ENCODE measurements at regions not wholly inside any gene's neighbourhood (a gene's known extent, or its start where the extent isn't known, plus 50 kb on each side); places are given as distances from the start of the nearest gene placed in this dataset.
"Not testable (repeated sequence)": the region's sequence is repeated elsewhere in the genome, so short reads cannot be mapped to it uniquely, and the experiment has no call there.

- not testable (repeated sequence) for DNase-seq (ENCODE audit: low read depth); H3K4me3 ChIP-seq (ENCODE audit: low read depth, low read length)
Measured at GRCh38 chr2:131622874-131623273, 95.2 kb downstream of the CCDC74A start.

- not testable (repeated sequence) for DNase-seq (ENCODE audit: low read depth); H3K4me3 ChIP-seq (ENCODE audit: low read depth, low read length)
Measured at GRCh38 chr2:131626011-131626410, 98.3 kb downstream of the CCDC74A start.

- not testable (repeated sequence) for H3K4me3 ChIP-seq (ENCODE audit: low read depth, low read length); DNase-seq (ENCODE audit: low read depth)
Measured at GRCh38 chr2:131626565-131626964, 98.9 kb downstream of the CCDC74A start.

GRCh38 chr2:131627777-131628176, 100.1 kb downstream of the CCDC74A start:
- not testable (repeated sequence) for DNase-seq (ENCODE audit: low read depth); H3K4me3 ChIP-seq (ENCODE audit: low read depth, low read length)

GRCh38 chr2:131631648-131632047, 104.0 kb downstream of the CCDC74A start:
- H3K4me3 ChIP-seq (ENCODE audit: low read depth, low read length) = not testable (repeated sequence)

GRCh38 chr2:131633405-131633804, 105.7 kb downstream of the CCDC74A start:
- DNase-seq (ENCODE audit: low read depth) = not testable (repeated sequence)

More at GRCh38 chr2:131631648-131632047, 104.0 kb downstream of the CCDC74A start:
- not testable (repeated sequence) for DNase-seq (ENCODE audit: low read depth)

GRCh38 chr2:131633827-131634695, 106.4 kb downstream of the CCDC74A start:
- peak; percentile 34 for DNase-seq (ENCODE audit: low read depth)
- TF ChIP-seq CTCF (IDR thresholded peaks at IDR 0.05; ENCODE audit: insufficient read depth, low read depth, low read length, missing control alignments) = peak; percentile 18
- not testable (repeated sequence) for H3K4me3 ChIP-seq (ENCODE audit: low read depth, low read length)

More at GRCh38 chr2:131633405-131633804, 105.7 kb downstream of the CCDC74A start:
- H3K4me3 ChIP-seq (ENCODE audit: low read depth, low read length) = not testable (repeated sequence)

GRCh38 chr2:131635611-131636010, 107.9 kb downstream of the CCDC74A start:
- TF ChIP-seq CTCF (IDR thresholded peaks at IDR 0.05; ENCODE audit: insufficient read depth, low read depth, low read length, missing control alignments) = no peak
- no peak for DNase-seq (ENCODE audit: low read depth)
- H3K4me3 ChIP-seq (ENCODE audit: low read depth, low read length) = no peak overlapping the region

GRCh38 chr2:131636704-131637308, 109.1 kb downstream of the CCDC74A start:
- not testable (repeated sequence) for DNase-seq (ENCODE audit: low read depth); H3K4me3 ChIP-seq (ENCODE audit: low read depth, low read length)

- DNase-seq (ENCODE audit: low read depth); H3K4me3 ChIP-seq (ENCODE audit: low read depth, low read length): not testable (repeated sequence)
Measured at GRCh38 chr2:131639001-131639620, 111.4 kb downstream of the CCDC74A start.

- no peak overlapping the region for H3K4me3 ChIP-seq (ENCODE audit: low read depth, low read length)
- no peak for TF ChIP-seq CTCF (IDR thresholded peaks at IDR 0.05; ENCODE audit: insufficient read depth, low read depth, low read length, missing control alignments)
- peak; percentile 44 for DNase-seq (ENCODE audit: low read depth)
Measured at GRCh38 chr2:131641414-131642206, 113.9 kb downstream of the CCDC74A start.

- not testable (repeated sequence) for DNase-seq (ENCODE audit: low read depth); H3K4me3 ChIP-seq (ENCODE audit: low read depth, low read length)
Measured at GRCh38 chr2:131643180-131643579, 115.5 kb downstream of the CCDC74A start.

All from GM12865 (cell line).